Breast epithelium (tissue), 4 donors: ENCODE measurements at regions not wholly inside any gene's neighbourhood (a gene's known extent, or its start where the extent isn't known, plus 50 kb on each side); places are given as distances from the start of the nearest gene placed in this dataset.

Experiments used
- DNase-seq, 2 donors: peaks; one replicate each; pipeline ENCODE4 v3.0.0-alpha.2; 2019; ENCODE audit warnings: low spot score in 2 of 2
- H3K27ac ChIP-seq, 2 donors: fragments of 200-600 bp; sonication (generic) in 1 of 2; one replicate each; pipeline ENCODE4 v1.5.1; 2016 to 2019; ENCODE audit warnings: mild to moderate bottlenecking in 1 of 2
- H3K27me3 ChIP-seq, 2 donors: fragments of 200-600 bp; sonication (generic) in 1 of 2; one replicate each; pipeline versions ENCODE4 v1.5.1 to v1.6.0; 2017 to 2019; ENCODE audit warnings: control low read depth in 1 of 2, mild to moderate bottlenecking in 1 of 2
- H3K36me3 ChIP-seq: fragments of 200-600 bp; one replicate; pipeline ENCODE4 v1.5.1; 2019
- H3K4me1 ChIP-seq, 2 donors: fragments of 200-600 bp; sonication (generic); one replicate each; pipeline ENCODE4 v1.5.1; 2016 to 2019; ENCODE audit warnings: control low read depth in 1 of 2
- H3K4me3 ChIP-seq, 3 donors: fragments of 200-600 bp; sonication (generic); 1 replicate in 2 of 3; 2 replicates in 1 of 3; pipeline ENCODE4 v1.5.1; 2016 to 2019; ENCODE audit warnings: mild to moderate bottlenecking in 3 of 3, moderate library complexity in 2 of 3
- H3K9me3 ChIP-seq, 2 donors: fragments of 200-600 bp; sonication (generic) in 1 of 2; one replicate each; pipeline ENCODE4 v1.5.1; 2016 to 2019; ENCODE audit warnings: control low read depth in 1 of 2
- POLR2A ChIP-seq: fragments of 450-650 bp; IDR thresholded peaks from one replicate; pipeline ENCODE4 v1.6.1; 2016; ENCODE audit warnings: antibody characterized with exemption, mild to moderate bottlenecking, moderate library complexity
- POLR2AphosphoS5 ChIP-seq, 3 donors: sonication (generic); formaldehyde crosslinking; IDR thresholded peaks; one replicate each; pipeline ENCODE4 v1.6.1; 2017; ENCODE audit warnings: antibody characterized with exemption in 3 of 3
- intact Hi-C: fragments of 100-400 bp; cut with DNase I; formaldehyde crosslinking; loops from one replicate; pipeline ENCODE4 v1.15.1; 2023; ENCODE audit warnings: low total_unique reads
- TF ChIP-seq, protein P1 (sequence below), 3 donors: fragments of 450-650 bp; IDR thresholded peaks; one replicate each; pipeline ENCODE4 v1.5.1; 2016 to 2017; ENCODE audit warnings: antibody characterized with exemption in 3 of 3, mild to moderate bottlenecking in 3 of 3, moderate library complexity in 3 of 3

DNA sequence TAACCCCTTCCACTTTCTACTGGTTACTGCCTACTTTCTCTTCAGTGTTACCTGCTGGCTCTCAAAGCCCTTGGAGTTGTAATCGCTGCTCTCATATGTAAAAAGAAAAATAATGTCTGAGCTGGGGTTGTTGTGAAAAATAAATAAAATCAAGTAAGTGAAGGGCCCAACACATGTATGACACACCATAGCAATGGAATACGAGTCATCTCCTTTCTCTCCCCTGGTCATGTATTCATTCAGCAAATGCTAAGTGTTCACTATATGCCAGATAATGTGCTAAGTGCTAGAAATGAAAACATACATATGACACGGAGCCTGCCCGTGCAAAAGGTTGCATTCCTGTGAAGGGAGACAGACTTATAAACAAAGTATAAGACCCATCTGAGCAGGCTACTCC, 535.0 kb downstream of the RFC3 start:
- Histone ChIP-seq H3K36me3 (no peaks in the 10 kb centered on the region), H3K4me1 (no peaks in the 10 kb centered on the region), H3K4me3 (no peak overlapping the region), H3K27ac (no peak overlapping the region), H3K27me3 (no peaks in the 10 kb centered on the region), H3K9me3 (no peaks in the 10 kb centered on the region)
- TF ChIP-seq, protein P1, sequence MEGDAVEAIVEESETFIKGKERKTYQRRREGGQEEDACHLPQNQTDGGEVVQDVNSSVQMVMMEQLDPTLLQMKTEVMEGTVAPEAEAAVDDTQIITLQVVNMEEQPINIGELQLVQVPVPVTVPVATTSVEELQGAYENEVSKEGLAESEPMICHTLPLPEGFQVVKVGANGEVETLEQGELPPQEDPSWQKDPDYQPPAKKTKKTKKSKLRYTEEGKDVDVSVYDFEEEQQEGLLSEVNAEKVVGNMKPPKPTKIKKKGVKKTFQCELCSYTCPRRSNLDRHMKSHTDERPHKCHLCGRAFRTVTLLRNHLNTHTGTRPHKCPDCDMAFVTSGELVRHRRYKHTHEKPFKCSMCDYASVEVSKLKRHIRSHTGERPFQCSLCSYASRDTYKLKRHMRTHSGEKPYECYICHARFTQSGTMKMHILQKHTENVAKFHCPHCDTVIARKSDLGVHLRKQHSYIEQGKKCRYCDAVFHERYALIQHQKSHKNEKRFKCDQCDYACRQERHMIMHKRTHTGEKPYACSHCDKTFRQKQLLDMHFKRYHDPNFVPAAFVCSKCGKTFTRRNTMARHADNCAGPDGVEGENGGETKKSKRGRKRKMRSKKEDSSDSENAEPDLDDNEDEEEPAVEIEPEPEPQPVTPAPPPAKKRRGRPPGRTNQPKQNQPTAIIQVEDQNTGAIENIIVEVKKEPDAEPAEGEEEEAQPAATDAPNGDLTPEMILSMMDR (IDR thresholded peaks at IDR 0.05) = no peak
- TF ChIP-seq POLR2A (no peak), POLR2AphosphoS5 (IDR thresholded peaks at IDR 0.05) (no peak)
- intact Hi-C loops = no loop called here
- no peak for DNase-seq

- no peak overlapping the region for H3K27ac ChIP-seq
These were observed 538.9 kb downstream of the RFC3 start for GRCh38 chr13:34356686-34357434.

DNA sequence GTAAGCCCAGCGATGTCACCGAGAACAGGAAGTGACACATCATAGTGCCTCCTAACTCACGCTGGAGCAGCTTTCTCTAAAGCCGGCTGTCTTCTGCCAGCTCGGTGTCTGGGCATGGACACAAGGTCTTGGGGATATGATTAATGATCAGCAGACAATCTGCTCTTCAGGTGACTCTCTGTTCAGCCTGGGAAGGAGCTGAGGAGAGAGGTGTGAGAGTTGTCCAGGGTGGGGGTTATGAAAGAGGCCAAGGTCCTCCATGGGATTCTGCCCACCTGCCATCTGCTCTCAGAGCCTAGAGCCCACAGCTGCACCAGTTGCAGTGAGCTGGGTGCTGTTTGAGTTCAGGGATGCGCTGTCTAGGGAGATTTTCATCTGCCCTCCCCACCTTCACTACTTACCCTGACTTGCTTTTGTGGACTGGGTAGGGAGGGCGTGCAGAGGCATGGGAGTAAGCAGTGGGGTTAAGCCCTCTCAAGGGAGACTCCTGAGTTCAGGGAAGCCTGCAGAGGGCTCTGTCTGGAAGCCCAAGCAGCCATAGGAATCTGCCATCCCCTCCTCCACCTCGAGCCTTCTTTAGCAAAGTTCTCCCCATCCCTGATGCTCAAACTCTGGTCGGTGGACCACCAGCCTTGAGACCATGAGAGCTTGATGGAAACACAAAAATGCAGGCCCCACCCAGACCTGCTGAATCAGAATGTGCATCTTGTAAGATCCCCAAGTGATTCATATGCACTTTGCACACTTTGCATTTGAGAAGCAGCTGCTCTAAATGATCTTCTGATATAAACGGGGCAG, 539.7 kb downstream of the RFC3 start:
- H3K27me3 ChIP-seq = no peaks in the 10 kb centered on the region
- no peak for DNase-seq
- H3K36me3 ChIP-seq = no peaks in the 10 kb centered on the region
- no peaks in the 10 kb centered on the region for H3K4me1 ChIP-seq
- H3K9me3 ChIP-seq = no peaks in the 10 kb centered on the region
- no peak overlapping the region for H3K4me3 ChIP-seq
- no peak overlapping the region for H3K27ac ChIP-seq
- intact Hi-C loops = no loop called here
- TF ChIP-seq POLR2A (no peak), POLR2AphosphoS5 (IDR thresholded peaks at IDR 0.05) (no peak)
- TF ChIP-seq, protein P1 (IDR thresholded peaks at IDR 0.05) = no peak

More at GRCh38 chr13:34356686-34357434, 538.9 kb downstream of the RFC3 start:
- no peak for TF ChIP-seq POLR2A
- TF ChIP-seq, protein P1 (IDR thresholded peaks at IDR 0.05) = no peak
- TF ChIP-seq POLR2AphosphoS5 (IDR thresholded peaks at IDR 0.05) = no peak
- intact Hi-C loops = no loop called here
- Histone ChIP-seq H3K4me1 (no peaks in the 10 kb centered on the region), H3K4me3 (no peak overlapping the region), H3K27me3 (no peaks in the 10 kb centered on the region), H3K36me3 (no peaks in the 10 kb centered on the region), H3K9me3 (no peaks in the 10 kb centered on the region)
- DNase-seq = no peak

DNA sequence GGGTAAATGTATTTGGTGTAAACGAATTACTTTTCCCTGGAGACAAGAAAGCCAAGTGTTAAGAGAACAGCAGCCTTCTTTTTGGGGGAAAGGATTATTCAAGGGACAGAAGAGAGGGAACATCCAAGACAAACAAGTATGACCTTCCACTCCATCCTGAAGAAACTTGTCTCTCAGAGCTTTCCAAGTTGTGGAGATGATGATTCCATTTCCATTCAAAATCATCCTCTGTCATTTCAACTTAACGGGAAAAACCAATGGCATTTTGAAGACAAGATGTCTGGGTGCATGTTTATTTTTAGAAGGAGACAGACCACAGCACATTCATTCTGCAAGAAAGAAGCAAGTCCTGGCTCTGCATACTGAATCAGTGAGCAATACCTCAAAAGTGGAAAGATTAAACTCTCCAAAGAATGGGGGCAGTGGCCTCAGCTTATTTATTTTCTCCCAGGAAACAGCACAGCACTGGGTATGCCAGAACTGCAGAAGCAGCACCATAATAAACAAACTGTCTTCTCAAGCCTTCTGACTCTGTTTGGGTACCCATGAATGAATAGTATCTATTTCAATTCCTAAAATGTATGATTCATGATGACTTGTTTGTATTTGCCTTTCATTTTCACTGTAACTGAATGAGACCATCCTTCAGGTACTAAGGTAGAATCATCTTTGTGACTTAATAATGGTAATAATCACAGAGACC, 541.0 kb downstream of the RFC3 start:
- H3K27ac ChIP-seq = no peak overlapping the region
- no peaks in the 10 kb centered on the region for H3K9me3 ChIP-seq
- H3K27me3 ChIP-seq = no peaks in the 10 kb centered on the region
- intact Hi-C loops = no loop called here
- no peak overlapping the region for H3K4me3 ChIP-seq
- DNase-seq = no peak
- TF ChIP-seq POLR2A (no peak), POLR2AphosphoS5 (IDR thresholded peaks at IDR 0.05) (no peak)
- TF ChIP-seq, protein P1 (IDR thresholded peaks at IDR 0.05) = no peak
- H3K36me3 ChIP-seq = no peaks in the 10 kb centered on the region
- no peaks in the 10 kb centered on the region for H3K4me1 ChIP-seq

GRCh38 chr13:34360702-34361101, 542.8 kb downstream of the RFC3 start:
- TF ChIP-seq, protein P1 (IDR thresholded peaks at IDR 0.05) = no peak
- TF ChIP-seq POLR2AphosphoS5 (IDR thresholded peaks at IDR 0.05) = no peak
- no peak for TF ChIP-seq POLR2A
- H3K4me3 ChIP-seq = no peak overlapping the region
- H3K36me3 ChIP-seq = no peaks in the 10 kb centered on the region
- DNase-seq = no peak
- no peaks in the 10 kb centered on the region for H3K27me3 ChIP-seq
- no peak overlapping the region for H3K27ac ChIP-seq
- no peaks in the 10 kb centered on the region for H3K9me3 ChIP-seq
- H3K4me1 ChIP-seq = no peaks in the 10 kb centered on the region
- intact Hi-C loops = no loop called here
